ENCODE measurements at regions not wholly inside any gene's neighbourhood (a gene's known extent, or its start where the extent isn't known, plus 50 kb on each side); places are given as distances from the start of the nearest gene placed in this dataset.

DNA sequence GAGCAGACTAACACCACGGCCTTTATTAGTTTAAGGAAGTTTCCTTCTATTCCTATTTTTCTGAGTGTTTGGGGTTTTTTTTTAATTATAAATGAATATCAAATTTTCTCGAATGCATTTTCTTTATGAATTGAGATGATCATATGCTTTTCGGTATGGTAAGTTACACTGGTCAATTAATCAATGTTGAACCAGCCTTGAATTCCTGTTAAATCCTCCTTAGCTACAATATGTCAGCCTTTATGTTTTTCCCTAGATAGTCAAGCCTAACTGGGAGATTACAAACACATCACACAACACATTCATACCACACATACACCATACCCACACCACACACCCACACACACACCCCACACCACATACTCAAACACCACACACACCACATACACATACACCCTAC lies 247.6 kb downstream of the BRD1 start:
- no peak for DNase-seq

DNA sequence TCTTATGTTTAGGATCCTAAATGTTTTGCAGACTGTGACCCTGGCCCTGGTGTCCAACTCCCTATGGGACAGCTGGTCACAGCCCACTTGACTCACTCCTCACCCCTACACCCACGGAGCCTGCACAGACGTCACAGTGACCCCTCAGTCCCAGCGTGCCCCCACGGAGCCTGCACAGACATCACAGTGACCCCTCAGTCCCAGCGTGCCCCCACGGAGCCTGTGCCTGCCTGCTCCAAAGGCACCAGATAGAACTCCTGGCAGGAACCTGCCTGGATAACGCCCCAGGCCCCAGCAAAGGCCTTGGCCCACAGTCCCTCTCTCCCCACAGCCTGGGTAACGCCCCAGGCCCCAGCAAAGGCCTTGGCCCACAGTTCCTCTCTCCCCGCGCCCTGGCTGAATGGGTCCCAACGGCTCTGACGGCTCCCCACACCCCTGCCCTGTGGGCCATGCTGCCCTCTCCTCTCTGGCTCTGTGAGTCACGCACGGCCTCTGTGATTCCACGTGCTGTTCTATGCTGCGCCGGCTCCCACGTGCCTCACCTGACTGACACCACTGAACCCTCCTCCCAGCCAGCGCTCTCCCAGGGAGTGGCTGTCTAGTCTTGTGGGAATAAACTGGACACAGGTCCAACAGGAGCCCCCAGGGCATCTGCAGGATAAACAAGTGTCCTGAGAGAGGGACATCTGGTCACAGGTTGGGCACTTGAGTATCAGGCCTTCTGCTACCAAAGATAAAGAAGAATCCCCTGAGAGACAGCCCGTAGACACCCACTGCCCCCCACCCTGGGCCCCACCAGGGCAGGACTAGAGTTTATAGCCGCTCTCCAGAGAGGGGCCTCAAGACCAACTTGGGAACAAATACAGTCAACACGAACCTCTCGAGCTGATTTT lies 250.3 kb downstream of the BRD1 start:
- no peak for DNase-seq

- DNase-seq = no peak
These were observed 251.2 kb downstream of the BRD1 start for GRCh38 chr22:49576241-49577141.

GRCh38 chr22:49575703-49576081 lies 252.0 kb downstream of the BRD1 start:
- DNase-seq = no peak

- no peak for DNase-seq
These were observed 252.6 kb downstream of the BRD1 start for GRCh38 chr22:49574881-49575702.

DNA sequence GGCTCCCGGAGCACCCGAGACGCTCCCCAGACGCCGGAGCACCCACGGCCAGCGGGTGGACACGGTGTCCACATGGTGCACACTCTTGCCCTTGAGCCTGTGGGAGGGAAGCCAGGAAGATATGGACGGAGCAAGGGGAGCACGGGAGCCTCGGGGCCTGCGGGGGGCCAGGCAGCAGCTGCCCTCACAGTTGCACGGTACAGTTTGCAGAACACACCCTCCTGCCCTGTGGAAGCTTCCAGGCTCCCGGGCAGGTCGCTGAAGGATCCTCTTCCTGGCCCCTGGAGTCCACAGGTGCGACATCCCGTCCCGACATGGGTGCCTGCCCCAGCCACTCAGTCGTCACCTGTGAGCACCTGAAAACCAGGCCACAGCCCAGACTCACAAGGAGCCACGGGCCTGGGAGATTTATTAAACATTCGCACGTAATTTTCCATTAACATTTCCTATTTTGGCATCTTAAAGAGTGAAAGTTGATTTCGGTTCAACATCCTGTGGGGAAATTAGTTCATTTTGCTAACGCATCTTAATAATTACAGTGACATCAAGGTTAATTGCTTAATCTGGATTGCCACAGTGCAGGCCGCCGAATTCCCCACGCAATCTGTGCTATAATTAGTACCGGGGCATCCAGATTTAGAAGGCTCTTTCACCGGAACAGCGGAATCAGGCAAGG lies 253.3 kb downstream of the BRD1 start:
- no peak for DNase-seq

GRCh38 chr22:49573109-49573765 lies 254.4 kb downstream of the BRD1 start:
- no peak for DNase-seq

GRCh38 chr22:49571326-49571725 lies 256.3 kb downstream of the BRD1 start:
- DNase-seq = no peak

GRCh38 chr22:49570032-49570848 lies 257.4 kb downstream of the BRD1 start:
- DNase-seq = no peak

- DNase-seq = no peak
These were observed 258.2 kb downstream of the BRD1 start for GRCh38 chr22:49569286-49570031.

DNA sequence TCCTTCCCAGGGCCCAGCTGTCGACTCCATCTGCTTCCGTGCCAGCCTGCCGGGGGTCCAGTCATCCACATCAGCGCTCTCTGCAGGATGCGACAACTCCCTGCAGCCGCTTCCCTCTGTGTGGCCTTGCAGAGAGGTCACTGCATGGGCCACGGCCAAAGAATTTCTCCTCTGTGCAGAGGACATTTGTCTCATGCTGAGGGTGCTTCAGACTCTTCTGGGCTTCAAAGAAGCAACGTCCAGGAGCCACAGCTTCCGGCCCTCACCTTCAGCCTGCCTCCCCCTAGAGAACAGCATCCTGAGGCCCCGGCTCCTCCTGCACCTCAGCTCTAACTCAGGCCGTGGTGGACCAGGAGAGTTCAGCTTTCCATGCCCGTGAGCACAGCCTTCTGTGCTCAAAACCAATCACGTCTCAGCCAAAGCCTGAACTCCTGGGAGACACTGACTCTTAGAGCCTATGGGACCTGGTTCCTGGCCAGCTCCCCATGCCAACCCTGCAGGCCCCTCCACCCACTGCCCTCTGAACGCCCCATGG lies 258.9 kb downstream of the BRD1 start:
- DNase-seq = no peak

GRCh38 chr22:49567899-49568750 lies 259.5 kb downstream of the BRD1 start:
- no peak for DNase-seq

DNA sequence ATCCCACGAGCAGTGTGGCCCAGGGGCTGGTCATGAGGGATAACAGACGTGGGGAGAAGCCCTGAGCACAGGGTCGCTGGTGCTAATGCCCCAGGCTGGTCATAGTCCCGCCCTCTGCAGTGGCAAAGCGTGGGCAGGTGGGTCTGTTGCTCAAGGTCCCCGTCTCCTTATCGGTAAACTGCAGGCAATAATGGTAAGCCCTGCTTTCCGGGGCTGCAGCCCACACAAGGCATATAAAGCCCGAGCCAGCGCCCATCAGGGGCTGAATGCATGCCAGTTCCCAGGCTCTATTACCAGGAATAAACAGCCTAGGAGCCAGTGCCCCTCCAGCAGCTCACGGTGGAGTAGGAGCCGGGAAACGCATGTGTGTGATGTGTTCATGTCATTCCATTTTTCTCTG lies 261.0 kb downstream of the BRD1 start:
- DNase-seq = no peak

- no peak for DNase-seq
These were observed 261.5 kb downstream of the BRD1 start for GRCh38 chr22:49566141-49566541.

GRCh38 chr22:49565516-49565855 lies 262.2 kb downstream of the BRD1 start:
- DNase-seq = no peak

GRCh38 chr22:49564666-49565515 lies 262.8 kb downstream of the BRD1 start:
- no peak for DNase-seq

DNA sequence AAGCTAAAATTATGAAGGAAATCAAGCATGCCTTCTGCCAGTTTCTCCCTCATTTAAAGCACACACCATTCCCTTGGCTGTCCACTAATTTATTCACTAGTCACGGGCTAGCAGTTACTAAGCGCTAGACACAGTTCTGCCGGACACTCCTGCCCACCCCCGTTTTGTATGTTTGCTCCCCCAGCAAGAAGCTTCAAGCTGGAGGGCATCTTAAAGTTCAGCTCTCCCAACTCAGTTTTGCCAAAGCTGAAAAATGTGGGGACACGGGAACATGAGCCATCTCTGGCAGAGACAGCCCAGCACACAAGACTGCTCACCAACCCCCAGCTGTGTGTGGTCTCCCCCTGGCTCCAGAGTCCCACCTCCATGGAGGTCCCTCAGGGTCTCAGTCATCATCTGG lies 263.6 kb downstream of the BRD1 start:
- DNase-seq = no peak

DNA sequence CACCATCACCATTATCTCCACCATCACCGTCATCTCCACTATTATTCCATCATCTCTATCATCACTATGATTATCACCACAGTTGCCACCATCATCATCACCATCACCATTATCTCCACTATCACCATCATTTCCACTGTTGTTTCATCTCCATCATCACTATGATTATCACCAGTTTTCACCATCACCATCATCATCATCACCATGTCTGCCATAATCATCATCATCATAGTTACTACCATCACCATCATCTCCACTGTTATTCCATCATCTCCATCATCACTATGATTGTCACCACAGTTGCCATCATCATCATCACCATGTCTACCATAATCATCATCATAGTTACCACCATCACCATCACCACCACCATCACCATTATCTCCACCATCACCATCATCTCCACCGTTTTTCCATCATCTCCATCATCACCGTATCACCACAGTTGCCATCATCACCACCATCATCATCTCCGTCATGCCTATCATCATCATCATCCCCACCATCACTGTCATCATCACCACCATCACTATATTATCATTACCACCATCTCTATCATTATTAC lies 264.9 kb downstream of the BRD1 start:
- DNase-seq = no peak

All from NCI-H1048 (cell line).